Glutamatergic neuron (in vitro differentiated cells): ENCODE measurements at regions not wholly inside any gene's neighbourhood (a gene's known extent, or its start where the extent isn't known, plus 50 kb on each side); places are given as distances from the start of the nearest gene placed in this dataset.

Experiments
- DNase-seq: peaks from one replicate; pipeline ENCODE4 v3.0.0; 2022
- H3K27ac Mint-ChIP-seq: one replicate; pipeline ENCODE4 v1.8.0; 2020; ENCODE audit warnings: mild to moderate bottlenecking, mixed read lengths, inconsistent platforms; ENCODE audit not compliant: unreplicated experiment
- H3K27me3 Mint-ChIP-seq: one replicate; pipeline ENCODE4 v1.8.0; 2020; ENCODE audit warnings: mild to moderate bottlenecking, moderate library complexity, mixed read lengths, inconsistent platforms; ENCODE audit not compliant: unreplicated experiment
- H3K36me3 Mint-ChIP-seq: one replicate; pipeline ENCODE4 v1.8.0; 2020; ENCODE audit warnings: mild to moderate bottlenecking, mixed read lengths, inconsistent platforms; ENCODE audit not compliant: unreplicated experiment
- H3K4me1 Mint-ChIP-seq: one replicate; pipeline ENCODE4 v1.8.0; 2020; ENCODE audit warnings: mild to moderate bottlenecking, low read depth, mixed read lengths, inconsistent platforms; ENCODE audit not compliant: unreplicated experiment
- H3K4me3 Mint-ChIP-seq: one replicate; pipeline ENCODE4 v1.8.0; 2020; ENCODE audit warnings: mild to moderate bottlenecking, mixed read lengths, inconsistent platforms; ENCODE audit not compliant: unreplicated experiment
- H3K9me3 Mint-ChIP-seq: one replicate; pipeline ENCODE4 v1.8.0; 2020; ENCODE audit warnings: mild to moderate bottlenecking, moderate library complexity, mixed read lengths, inconsistent platforms; ENCODE audit not compliant: unreplicated experiment
- TF ChIP-seq, protein P1 (sequence below): fragments of 200-600 bp; sonication (generic); IDR thresholded peaks from one replicate; pipeline ENCODE4 v1.5.0; 2021; ENCODE audit not compliant: partially characterized antibody, unreplicated experiment

DNA sequence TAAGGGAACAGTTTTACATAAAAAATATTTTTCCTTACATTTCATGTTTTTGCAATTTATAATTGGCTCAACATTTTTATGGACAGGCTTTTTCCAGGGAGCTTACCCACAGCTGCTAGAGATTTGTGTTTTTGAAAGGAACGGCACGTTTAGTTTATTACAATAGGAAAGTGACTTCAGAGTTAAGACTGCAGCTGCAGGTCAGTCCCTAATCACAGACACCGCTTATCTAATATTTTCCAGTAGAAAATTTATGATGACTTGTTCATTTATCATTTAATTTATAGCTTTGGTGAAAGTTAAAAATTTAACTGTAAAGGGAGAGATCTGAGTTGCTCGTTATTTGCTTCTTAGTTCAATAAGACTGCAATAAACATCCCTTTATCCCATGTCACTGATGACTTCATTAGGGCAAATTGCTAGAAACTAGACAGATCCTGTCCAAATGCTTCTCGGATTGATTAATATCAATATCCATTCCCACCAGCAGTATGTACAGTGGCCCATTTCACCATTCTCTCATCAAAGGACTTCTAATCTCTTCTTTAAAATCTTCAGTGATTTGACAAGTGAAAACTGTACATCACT lies 97.0 kb upstream of the ODAD2 start:
- no peaks in the 10 kb centered on the region for H3K27me3 Mint-ChIP-seq
- no peak for DNase-seq
- H3K4me1 Mint-ChIP-seq = peaks cover 1% of the 10 kb centered on the region
- TF ChIP-seq, protein P1, sequence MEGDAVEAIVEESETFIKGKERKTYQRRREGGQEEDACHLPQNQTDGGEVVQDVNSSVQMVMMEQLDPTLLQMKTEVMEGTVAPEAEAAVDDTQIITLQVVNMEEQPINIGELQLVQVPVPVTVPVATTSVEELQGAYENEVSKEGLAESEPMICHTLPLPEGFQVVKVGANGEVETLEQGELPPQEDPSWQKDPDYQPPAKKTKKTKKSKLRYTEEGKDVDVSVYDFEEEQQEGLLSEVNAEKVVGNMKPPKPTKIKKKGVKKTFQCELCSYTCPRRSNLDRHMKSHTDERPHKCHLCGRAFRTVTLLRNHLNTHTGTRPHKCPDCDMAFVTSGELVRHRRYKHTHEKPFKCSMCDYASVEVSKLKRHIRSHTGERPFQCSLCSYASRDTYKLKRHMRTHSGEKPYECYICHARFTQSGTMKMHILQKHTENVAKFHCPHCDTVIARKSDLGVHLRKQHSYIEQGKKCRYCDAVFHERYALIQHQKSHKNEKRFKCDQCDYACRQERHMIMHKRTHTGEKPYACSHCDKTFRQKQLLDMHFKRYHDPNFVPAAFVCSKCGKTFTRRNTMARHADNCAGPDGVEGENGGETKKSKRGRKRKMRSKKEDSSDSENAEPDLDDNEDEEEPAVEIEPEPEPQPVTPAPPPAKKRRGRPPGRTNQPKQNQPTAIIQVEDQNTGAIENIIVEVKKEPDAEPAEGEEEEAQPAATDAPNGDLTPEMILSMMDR = no peak
- H3K27ac Mint-ChIP-seq = no peak overlapping the region
- no peaks in the 10 kb centered on the region for H3K36me3 Mint-ChIP-seq
- no peak overlapping the region for H3K4me3 Mint-ChIP-seq
- H3K9me3 Mint-ChIP-seq = no peaks in the 10 kb centered on the region

GRCh38 chr10:28094121-28094520 lies 95.2 kb upstream of the ODAD2 start:
- Mint-ChIP-seq H3K27ac (no peak overlapping the region), H3K36me3 (no peaks in the 10 kb centered on the region), H3K4me3 (no peak overlapping the region), H3K27me3 (no peaks in the 10 kb centered on the region), H3K4me1 (peaks cover 1% of the 10 kb centered on the region), H3K9me3 (no peaks in the 10 kb centered on the region)
- DNase-seq = no peak
- TF ChIP-seq, protein P1 = no peak

DNA sequence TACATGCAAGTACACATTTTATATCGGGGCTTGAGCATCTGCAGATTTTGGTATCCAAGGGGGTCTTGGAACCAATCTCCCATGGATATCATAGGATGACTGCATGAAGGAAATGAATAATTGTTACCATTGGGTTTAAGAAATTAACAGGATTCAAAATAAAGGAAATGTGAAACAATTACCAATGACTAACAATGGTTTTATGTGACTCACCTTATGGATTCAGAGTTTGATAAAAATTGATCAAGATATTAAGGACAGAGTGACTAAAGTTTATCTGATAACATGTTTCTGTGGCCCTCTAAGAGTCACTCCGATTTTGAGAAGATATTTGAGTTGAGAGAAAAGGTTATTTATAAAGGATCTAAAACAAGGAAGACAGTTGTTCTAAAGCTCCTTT lies 93.0 kb upstream of the ODAD2 start:
- Mint-ChIP-seq H3K4me3 (no peak overlapping the region), H3K36me3 (no peaks in the 10 kb centered on the region), H3K27me3 (no peaks in the 10 kb centered on the region), H3K27ac (no peak overlapping the region), H3K4me1 (peaks cover 1% of the 10 kb centered on the region), H3K9me3 (no peaks in the 10 kb centered on the region)
- no peak for DNase-seq
- TF ChIP-seq, protein P1 = no peak

GRCh38 chr10:28090506-28090905 lies 91.6 kb upstream of the ODAD2 start:
- Mint-ChIP-seq H3K27me3 (no peaks in the 10 kb centered on the region), H3K4me1 (peaks cover 1% of the 10 kb centered on the region), H3K9me3 (no peaks in the 10 kb centered on the region), H3K36me3 (no peaks in the 10 kb centered on the region), H3K27ac (no peak overlapping the region), H3K4me3 (no peak overlapping the region)
- DNase-seq = no peak
- TF ChIP-seq, protein P1 = no peak

GRCh38 chr10:28089467-28089866 lies 90.6 kb upstream of the ODAD2 start:
- Mint-ChIP-seq H3K27ac (no peak overlapping the region), H3K4me1 (peaks cover 1% of the 10 kb centered on the region), H3K27me3 (no peaks in the 10 kb centered on the region), H3K9me3 (no peaks in the 10 kb centered on the region), H3K4me3 (no peak overlapping the region), H3K36me3 (no peaks in the 10 kb centered on the region)
- TF ChIP-seq, protein P1 = no peak
- DNase-seq = no peak
